COLO668 (cell line): ENCODE measurements at regions not wholly inside any gene's neighbourhood (a gene's known extent, or its start where the extent isn't known, plus 50 kb on each side); places are given as distances from the start of the nearest gene placed in this dataset.

ENCODE experiments used
- DNase-seq: peaks from one replicate; lab custom pipeline; 2025; ENCODE audit not compliant: unreplicated experiment; lab: John Stamatoyannopoulos, UW

DNA sequence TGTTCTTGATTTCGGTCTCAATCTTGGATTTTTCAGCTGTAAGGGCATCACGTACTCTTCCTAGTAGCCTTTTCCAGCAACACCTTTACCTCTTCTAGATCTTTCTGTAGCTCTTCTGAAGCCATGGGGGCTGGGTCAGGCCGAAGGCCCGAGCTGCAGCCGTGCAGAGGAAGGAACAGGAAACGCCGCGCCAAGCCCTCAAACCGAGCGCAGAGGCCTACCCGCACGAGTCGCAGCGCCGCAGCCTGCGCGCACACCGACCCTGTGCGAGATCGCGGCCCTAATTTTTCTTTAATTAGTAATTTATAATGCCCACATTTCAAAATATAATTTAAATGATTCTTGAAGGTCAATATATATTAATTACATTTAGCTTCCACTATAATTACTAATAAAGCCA lies 483.8 kb downstream of the NUP35 start:
- no peak for DNase-seq

DNA sequence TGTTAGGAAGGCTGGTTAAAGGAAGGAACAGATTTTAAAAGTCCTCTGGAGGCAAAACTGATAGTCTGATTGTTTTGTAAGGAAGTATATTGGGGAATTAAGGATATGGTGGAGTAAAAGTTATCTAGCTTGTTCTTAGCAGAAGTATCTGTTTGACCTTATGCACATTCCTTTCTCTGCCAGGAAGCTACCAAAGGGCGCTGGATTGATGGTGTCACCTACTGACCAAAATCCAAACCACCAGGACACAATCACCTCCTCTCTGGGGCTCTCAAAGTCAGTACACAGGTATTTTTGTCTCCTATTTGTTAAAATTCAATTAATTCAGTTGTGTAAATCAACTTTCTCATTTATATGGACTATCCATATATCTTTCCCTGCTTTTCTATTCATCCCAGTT lies 484.5 kb downstream of the NUP35 start:
- DNase-seq: no peak

DNA sequence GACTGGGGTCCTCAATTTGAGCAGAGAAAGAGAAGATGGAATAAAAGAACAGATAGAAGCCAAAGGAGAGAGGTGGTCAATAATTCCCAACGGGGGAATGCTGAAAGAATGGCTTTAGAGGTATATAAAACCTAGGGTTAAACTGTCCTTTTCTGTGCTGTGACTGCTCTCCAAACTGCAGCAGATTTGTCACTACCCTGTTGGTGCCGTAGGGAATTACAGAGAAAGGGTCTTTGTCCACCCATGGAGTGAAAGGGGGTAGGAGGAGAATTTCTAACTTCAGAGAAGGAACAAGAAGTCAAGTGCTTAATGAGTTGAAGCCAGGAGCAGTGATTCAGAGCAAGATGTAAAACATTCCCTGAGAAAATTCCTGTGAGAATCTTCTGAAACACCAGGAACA lies 486.5 kb downstream of the NUP35 start:
- no peak for DNase-seq

DNA sequence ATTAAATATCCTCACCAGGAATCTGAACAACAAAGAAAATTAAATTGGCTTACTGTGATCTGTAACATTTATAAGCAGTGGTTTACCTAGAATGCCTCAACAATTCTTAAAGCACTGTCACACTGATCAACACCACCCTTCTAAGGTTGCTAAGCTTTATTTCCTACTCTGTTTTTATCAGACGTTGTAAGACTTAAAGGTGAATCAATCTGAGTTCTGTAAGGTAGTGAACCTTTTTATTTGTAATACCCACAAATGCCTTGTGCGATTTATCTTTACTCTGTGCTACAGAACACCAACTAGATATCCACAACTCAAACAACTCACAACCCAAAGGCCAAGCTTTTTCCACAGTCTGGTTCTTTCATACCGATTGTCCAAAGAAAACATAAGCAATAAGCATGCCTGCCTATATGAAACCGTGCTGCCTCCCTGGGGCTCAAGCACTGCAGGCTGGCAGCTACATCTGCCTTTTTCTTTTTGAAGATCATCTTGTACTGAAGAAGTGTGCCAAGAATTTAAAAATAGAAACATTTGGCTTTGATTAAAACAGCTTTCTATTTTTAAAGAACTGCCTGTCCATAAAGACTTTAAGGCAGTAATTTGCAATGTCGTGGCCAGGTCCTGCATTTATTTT lies 490.7 kb downstream of the NUP35 start:
- no peak for DNase-seq

DNA sequence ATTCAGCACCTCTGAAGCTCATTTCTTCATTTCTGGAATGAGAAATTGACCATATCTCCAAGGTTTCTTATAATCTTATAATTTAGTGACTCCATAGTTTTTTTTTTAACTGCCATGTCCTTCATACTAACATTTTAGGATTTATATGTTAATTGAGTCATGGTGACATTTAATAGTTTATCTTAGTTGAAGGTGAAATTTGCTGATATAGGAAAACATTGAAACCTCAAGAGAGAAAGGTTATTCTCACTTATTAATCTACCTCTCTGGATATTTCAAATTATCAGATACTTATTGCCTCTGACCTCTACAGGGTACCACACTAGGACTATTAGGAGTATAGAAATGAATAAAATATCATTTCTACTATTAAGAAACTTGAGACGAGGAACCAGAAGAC lies 499.0 kb downstream of the NUP35 start:
- no peak for DNase-seq

DNA sequence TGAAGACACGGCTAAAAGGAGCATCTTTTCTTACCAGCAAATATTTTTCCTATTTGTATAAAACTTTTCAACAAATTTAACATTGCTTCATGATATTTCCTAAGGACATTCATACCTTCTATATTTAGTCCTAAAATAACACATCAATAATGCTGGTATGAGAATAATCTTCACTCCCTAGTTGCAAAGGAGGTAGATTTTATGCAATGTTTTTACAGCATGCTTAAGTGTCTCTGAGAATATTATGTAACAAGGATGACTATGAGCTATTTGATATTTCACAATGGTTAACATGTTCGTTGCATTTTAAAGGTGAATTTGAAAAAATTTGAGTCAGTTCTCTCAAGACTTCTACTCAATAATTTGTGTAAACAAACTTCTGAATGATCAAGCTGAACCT lies 506.7 kb downstream of the NUP35 start:
- DNase-seq: no peak

DNA sequence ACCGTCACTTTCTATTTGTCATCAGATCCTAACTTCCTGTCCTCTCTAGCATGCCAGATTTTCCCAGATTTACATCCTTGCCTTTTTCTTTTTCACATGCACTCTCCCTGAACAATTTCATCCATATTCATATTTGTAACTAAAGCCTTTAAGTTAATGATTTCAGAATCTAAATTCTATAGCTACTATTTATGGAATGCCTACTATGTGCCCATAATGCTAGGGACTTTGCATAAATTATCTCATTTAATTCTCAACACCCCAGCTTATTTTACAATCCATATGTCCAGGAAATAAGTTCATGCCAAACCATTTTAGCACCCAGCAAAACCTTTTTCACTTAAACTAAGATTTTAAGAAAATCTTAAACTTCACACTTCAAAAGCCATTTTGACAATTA lies 531.9 kb downstream of the NUP35 start:
- no peak for DNase-seq

DNA sequence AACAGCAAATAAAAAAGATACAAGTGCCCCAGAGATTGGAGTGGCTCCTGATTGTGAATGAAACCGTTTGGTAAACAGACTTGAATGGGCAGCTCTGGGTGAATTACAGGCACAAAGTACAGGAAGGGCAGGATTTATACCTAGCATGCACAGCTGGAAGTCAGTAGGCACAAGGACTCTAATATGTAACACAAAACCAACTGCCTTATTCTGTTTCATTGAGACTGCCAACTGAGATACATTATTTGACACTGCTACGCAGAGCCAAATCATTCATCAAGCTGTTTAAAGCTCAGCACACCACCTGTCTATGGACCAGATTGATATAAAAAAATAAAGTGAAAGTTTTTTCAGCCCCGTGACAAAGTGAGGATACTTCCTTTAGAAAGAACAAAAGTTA lies 541.2 kb downstream of the NUP35 start:
- DNase-seq: peak; percentile 60

DNA sequence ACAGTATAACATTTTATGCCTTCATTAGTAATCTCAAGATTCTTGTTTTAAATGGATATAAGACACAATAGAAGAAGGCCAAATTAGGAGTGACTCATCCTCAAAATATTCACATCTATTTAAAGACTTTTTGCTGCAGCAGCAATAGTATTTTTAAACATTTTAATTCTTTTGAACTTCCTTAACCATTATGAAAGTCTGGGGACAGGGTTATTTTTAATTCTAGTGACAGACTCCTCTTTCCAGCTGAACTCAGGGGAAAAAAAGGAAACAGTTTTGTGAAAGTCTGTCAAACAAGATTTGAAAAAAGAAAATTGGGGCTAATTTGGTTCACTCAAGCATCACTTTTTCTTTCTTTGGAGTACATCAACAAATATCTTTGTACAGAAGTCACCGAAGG lies 541.8 kb downstream of the NUP35 start:
- no peak for DNase-seq

DNA sequence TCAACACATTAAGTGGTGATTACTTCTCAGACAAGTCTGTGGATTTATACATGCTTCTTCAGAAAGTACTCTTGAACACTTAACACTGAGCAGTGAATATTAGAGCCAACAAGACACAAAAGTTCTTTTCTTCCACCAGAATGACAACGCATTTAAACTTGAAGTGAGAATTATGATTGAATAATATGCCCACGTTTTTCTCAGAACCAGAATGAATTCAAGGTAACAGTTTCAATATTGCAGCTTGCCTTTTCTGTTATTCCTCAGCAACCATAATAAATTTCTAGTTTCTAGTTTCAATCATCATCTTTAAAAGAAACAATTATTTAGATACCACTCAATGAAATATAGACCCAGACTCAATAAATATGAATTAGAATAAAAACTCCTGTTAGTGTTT lies 547.0 kb downstream of the NUP35 start:
- no peak for DNase-seq

DNA sequence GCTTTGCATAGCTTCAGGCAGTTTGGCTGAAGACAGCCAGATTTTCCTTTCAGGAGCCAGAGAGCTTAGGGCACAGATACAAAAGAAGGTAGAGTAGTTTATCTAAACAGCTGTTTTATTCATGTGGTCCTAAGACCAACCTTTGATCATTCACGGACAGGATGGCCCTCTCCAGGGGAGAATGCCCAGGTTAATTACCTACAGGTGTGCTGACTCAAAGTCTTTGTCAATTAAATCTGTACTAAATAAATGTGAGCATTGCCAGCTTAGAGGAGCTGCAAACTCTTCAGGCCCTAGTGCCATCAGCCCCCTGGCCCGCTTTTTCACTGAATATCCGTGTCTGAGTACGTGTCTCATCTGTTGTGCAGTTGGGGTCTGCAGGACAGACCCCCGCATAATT lies 554.7 kb downstream of the NUP35 start:
- peak; percentile 21 for DNase-seq

DNA sequence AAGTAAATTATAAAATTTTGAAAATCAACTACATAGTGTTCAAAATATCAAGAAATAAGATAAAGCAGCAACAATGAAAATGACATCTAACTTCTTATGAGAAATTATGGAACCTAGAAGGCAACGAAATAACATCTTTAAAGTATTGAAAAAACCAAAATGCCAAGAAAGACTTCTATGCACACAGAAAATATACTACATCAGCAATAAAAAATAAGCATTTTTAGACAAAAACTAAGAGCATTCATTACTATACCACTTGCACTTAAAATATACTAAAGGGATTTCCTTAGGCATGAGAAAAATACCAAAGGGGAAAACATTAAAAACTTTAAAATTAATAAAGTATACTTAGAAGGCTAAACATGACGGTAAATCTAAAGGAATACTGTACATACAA lies 556.3 kb downstream of the NUP35 start:
- no peak for DNase-seq

DNA sequence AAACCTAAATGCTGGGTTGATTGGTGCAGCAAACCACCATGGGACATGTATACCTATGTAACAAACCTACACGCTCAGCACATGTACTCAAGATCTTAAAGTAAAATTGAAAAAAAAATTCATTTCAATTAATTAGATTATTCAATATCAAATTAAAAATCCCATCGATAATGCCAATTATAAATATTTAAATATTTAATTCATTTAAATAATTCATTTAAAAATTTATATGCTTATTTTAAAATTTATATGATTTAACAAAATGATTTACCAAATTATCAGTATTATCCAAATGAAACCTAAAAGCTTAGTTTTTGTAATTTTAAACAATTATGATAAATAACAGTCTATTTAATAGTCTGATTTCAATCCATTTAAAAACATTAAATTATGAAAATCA lies 560.4 kb downstream of the NUP35 start:
- no peak for DNase-seq

DNA sequence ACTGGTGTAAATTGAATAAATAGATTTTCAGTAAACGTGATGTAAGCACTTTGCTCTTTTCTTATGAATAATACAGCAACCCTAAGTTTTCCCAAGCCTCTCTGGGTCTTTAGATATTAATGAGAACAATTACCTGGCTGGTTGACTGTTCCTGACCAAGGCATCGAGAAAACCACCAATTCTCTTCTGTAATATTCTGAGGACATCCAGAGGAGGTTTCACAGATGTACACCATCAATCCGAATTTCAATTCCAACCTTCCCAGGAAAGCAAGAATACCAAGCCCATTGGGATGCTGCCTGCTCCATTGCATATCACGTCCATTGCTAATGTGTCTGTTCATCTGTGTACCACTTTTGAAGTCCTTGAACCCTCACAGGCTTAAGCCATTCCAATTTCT lies 571.8 kb downstream of the NUP35 start:
- no peak for DNase-seq

DNA sequence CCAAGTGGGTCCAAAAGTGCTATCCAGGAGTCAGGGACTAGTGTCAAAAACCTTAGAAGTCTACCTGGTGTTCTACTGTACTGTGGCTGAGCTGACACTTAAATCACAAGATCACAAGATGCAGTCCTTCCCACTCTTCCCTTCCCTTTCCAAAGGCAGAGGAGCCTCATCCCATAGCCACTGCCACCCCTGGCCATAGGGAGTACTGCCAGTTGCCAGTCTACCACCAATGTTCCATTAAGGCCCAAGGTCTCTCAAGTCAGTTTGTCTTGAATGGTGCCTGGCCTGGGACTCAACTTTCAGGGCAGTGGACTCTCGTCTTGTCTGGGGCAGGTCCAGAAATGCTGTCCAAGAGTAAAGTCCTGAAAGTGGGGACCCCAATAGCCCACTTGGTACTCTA lies 585.6 kb downstream of the NUP35 start:
- DNase-seq: no peak

DNA sequence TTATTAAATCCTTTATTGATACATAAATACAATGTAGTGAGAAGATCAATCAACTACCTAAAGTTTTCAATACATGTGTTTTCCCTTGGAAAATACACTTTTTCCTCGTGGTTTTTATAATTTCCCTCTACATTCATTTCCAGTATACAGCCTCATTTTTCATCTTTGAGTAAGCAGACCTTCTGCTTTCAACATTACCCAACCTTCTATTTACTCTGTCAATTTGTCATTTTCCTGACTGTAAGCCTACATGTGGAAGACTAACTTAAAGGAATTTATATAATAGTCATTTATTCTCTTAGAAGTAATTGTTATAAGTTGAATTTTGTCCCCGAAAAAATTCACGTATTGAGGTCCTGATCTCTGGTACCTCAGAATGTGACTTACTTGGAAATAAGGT lies 594.0 kb downstream of the NUP35 start:
- no peak for DNase-seq

DNA sequence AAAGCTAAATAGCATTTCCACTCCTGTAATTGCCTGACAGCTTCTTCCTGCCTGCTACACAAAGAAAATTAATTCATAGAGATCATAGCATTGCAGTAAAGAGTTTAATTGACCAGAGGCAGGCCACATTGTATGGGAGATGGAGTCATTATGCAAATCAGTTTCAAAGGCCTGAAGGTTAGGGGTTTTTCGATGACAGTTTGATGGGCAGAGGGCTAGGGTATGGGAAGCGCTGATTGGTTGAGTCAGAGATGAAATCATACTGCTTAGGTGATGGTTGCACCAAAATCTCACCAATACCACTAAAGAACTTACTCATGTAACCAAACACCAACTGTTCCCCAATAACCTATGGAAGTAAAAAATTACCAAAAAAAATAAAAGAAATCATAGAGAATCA lies 599.0 kb downstream of the NUP35 start:
- DNase-seq: no peak

DNA sequence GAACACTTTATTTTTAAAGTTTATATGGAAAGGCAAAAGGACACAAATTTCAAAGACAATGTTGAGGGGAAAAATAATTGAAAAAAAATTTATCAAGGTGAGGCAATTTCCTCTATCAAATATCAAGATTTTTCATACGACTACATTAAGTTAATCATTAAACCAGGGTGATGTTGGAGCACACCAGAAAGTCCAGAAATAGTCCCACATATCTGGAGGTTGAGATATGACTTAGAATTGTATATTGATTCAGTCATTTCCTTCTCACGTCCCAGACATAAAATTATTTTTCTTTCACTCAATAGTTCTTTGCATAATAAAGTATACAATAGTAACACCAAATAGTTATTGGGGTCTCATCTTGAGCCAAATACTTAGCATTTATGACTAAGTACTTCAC lies 605.1 kb downstream of the NUP35 start:
- DNase-seq: no peak

DNA sequence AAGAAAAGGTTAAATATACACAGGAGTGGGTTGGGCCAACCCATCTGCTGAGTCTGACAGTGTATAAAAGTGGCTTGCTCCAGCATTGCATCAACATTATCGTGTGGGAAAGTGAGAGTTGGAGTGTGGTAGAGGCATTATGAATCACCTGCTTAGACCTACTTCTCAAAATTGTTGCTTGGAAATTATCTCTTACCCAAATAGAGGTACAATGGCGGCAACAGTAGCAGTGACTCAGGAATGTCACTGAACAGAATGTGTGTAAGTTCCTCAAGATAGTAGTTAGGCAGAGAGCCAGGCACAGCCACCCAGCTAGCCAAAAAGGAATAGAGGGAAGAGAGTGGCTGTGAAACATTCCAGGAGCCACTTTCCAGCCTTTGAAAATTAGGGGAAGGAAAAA lies 616.0 kb downstream of the NUP35 start:
- no peak for DNase-seq

DNA sequence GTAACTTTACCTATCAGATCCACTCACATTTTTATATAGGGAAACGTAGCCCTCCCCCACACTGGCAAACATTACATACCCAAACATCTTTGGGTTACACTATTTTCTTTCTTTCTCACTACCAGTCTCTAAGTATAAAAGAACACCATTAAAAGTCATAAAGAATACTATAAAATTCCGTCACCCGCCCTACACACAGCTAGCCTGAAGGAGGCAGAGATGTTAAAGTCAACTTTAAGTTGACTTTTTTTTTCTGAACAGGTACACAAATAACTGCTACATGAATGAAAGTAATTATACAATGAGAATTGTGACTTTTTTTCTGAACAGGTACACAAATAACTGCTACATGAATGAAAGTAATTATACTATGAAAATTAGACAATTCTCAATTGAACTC lies 628.3 kb downstream of the NUP35 start:
- DNase-seq: no peak

DNA sequence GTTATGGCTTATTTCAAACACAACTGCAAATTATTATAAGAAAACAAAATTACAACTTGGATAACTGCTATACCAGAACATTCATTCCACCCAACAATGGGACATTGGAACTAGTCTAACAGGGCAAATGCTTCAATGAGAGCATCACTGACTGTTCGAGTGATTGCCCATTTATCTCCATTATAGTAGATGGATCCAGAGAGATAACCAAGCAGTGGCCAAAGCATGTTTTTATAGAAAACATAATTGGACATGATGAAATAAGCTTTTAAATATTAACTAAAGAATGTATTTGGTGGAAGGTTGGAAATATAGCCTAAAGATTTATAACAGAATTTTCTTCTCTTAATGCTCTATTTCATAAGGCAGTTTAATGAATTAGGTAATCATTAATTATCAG lies 634.8 kb downstream of the NUP35 start:
- DNase-seq: no peak

DNA sequence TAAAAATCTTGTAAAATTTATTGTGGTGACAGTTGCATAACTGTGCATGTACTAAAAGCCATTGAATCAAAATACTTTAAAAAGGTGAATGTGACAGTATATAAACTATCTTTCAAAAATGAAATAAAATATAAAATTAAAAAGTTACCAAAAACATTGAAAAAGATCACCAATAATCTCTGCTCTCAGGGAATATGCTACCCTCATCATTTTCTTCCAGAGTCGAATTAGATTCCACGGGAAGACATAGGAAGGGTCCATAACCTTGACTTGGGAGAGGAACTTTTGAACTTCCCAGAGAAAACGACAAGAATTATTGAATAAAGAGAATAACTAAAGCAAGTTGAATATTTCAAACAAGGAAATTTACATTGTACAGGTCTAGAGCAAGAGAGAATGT lies 649.5 kb downstream of the NUP35 start:
- no peak for DNase-seq

DNA sequence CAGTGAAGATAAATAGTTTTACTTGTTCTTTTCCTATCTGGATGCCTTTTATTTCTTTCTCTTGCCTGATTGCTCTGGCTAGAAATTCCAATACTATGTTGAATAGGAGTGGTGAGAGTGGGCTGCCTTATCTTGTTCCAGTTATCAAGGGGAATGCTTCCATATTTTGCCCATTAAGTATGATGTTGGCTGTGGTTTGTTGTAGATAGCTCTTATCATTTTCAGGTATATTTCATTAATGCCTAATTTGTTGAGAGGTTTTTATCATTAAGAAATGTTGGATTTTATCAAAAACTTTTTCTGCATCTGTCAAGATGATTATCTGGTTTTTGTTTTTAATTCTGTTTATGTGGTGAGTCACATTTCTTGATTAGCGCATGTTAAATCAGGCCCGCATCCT lies 655.8 kb downstream of the NUP35 start:
- no peak for DNase-seq

DNA sequence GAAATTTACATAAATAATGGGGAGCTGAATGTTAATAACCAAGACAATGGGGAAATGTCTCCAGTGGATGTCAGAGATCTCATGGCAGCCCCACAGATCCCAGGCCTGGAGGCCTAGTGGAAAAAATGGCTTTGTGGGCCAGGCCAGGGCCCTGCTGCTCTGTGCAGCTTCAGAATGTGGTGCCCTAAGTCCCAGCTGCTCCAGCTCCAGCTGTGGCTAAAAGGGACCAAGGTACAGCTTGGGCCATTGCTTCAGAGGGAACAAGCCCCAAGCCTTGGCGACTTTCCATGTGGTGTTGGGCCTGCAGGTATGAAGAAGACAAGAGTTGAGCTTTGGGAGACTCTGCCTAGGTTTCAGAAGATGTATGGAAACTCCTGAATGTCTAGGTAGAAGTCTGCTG lies 658.2 kb downstream of the NUP35 start:
- DNase-seq: no peak
